NT2/D1 (cell line): ENCODE measurements at regions not wholly inside any gene's neighbourhood (a gene's known extent, or its start where the extent isn't known, plus 50 kb on each side); places are given as distances from the start of the nearest gene placed in this dataset.
"Not testable (repeated sequence)": the region's sequence is repeated elsewhere in the genome, so short reads cannot be mapped to it uniquely, and the experiment has no call there.

Experiments
- SUZ12 ChIP-seq: IDR thresholded peaks from 2 replicates; pipeline ENCODE4 v1.6.1; 2011; ENCODE audit not compliant: insufficient read length, insufficient read depth; ENCODE audit errors: extremely low read depth
- YY1 ChIP-seq: IDR thresholded peaks from 2 replicates; pipeline ENCODE4 v1.6.1; 2011; ENCODE audit not compliant: insufficient read length, insufficient read depth
- ZNF274 ChIP-seq: IDR thresholded peaks from 2 replicates; pipeline ENCODE4 v1.6.1; 2011; ENCODE audit warnings: mild to moderate bottlenecking, low read depth, low read length

DNA sequence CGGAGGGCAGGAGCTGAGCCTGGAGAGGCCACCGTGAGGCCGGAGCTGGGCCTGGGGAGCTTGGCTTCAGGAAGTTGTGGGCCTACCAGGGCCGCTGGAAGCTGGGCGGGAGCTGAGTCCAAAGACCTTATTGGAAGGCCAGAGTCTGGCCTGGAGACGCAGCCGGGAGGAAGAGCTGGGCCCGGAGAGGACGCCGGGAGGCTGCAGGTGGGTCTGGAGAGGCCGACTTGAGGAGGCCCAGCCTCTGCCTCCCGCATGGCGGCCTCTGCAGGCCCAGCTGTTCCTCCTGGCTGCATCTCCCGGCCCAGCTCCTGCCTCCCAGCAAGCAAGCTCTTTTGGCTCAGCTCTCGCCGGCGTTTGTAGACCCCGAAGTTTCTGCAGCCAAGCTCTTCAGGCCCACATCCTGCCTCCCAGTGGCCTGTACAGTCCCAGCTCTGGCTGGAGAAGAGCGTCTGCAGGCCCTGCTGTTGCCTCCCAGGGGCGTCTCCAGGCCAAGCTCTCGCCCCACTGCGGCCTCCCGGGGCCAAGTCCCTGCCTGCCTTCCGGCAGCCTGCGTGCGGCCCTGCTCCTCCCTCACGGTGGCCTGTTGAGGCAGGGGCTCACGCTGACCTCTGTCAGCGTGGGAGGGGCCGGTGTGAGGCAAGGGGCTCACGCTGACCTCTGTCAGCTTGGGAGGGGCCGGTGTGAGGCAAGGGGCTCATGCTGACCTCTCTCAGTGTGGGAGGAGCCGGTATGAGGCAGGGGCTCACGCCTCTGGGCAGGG lies 70.4 kb upstream of the COBL start:
- not testable (repeated sequence) for TF ChIP-seq SUZ12, YY1, ZNF274
